Stimulated activated CD8-positive, alpha-beta memory T cell treated with anti-CD3 and anti-CD28 coated beads, Interleukin-7, amount 100 ng/mL, for 48 hours (primary cell): ENCODE measurements at regions not wholly inside any gene's neighbourhood (a gene's known extent, or its start where the extent isn't known, plus 50 kb on each side); places are given as distances from the start of the nearest gene placed in this dataset.

Experiments used
- DNase-seq, 2 donors: peaks; one replicate each; pipeline ENCODE4 v3.0.0-alpha.2; 2020; ENCODE audit warnings: low read depth in 1 of 2; ENCODE audit errors: extremely low read depth in 1 of 2

GRCh38 chr4:177687117-177687516 lies 244.9 kb upstream of the AGA start:
- DNase-seq = no peak

GRCh38 chr4:177692907-177693306 lies 250.7 kb upstream of the AGA start:
- no peak for DNase-seq

GRCh38 chr4:177696438-177696966 lies 254.3 kb upstream of the AGA start:
- DNase-seq = no peak

- DNase-seq = no peak
Measured at GRCh38 chr4:177699365-177700213, 257.4 kb upstream of the AGA start.

GRCh38 chr4:177706916-177707315 lies 264.7 kb upstream of the AGA start:
- DNase-seq = no peak

GRCh38 chr4:177713454-177713853 lies 271.2 kb upstream of the AGA start:
- DNase-seq = no peak

GRCh38 chr4:177717407-177717806 lies 275.2 kb upstream of the AGA start:
- no peak for DNase-seq

- DNase-seq = no peak
Measured at GRCh38 chr4:177718514-177718913, 276.3 kb upstream of the AGA start.

- no peak for DNase-seq
Measured at GRCh38 chr4:177726111-177726510, 283.9 kb upstream of the AGA start.

GRCh38 chr4:177728361-177729152 lies 286.3 kb upstream of the AGA start:
- DNase-seq = no peak

- no peak for DNase-seq
Measured at GRCh38 chr4:177729681-177730080, 287.4 kb upstream of the AGA start.

- DNase-seq = no peak
Measured at GRCh38 chr4:177737387-177737940, 295.2 kb upstream of the AGA start.

GRCh38 chr4:177740563-177740962 lies 298.3 kb upstream of the AGA start:
- DNase-seq = no peak

- no peak for DNase-seq
Measured at GRCh38 chr4:177759729-177760128, 317.5 kb upstream of the AGA start.

- DNase-seq = no peak
Measured at GRCh38 chr4:177761692-177762091, 319.5 kb upstream of the AGA start.

- DNase-seq = no peak
Measured at GRCh38 chr4:177769155-177769554, 326.9 kb upstream of the AGA start.

- no peak for DNase-seq
Measured at GRCh38 chr4:177770776-177771175, 328.5 kb upstream of the AGA start.

- no peak for DNase-seq
Measured at GRCh38 chr4:177771645-177772044, 329.4 kb upstream of the AGA start.

- DNase-seq = no peak
Measured at GRCh38 chr4:177778623-177779022, 336.4 kb upstream of the AGA start.

- DNase-seq = no peak
Measured at GRCh38 chr4:177785000-177785399, 342.8 kb upstream of the AGA start.

GRCh38 chr4:177789610-177790009 lies 347.4 kb upstream of the AGA start:
- DNase-seq = no peak

- no peak for DNase-seq
Measured at GRCh38 chr4:177791188-177791587, 349.0 kb upstream of the AGA start.
